ENCODE measurements at regions not wholly inside any gene's neighbourhood (a gene's known extent, or its start where the extent isn't known, plus 50 kb on each side); places are given as distances from the start of the nearest gene placed in this dataset.

- DNase-seq (ENCODE audit: low read depth in 1 of 2, low spot score in 1 of 2), result no peak
- in situ Hi-C loops (cut with HindIII; ENCODE audit: low pct_unique_long_range_greater_than_20kb, low sequenced_read_pairs), result no loop called here
- no peak for TF ChIP-seq JUND (IDR thresholded peaks at IDR 0.05; ENCODE audit: low read depth)
These were observed 107.1 kb upstream of the KCNJ3 start for GRCh38 chr2:154591294-154591820.

DNA sequence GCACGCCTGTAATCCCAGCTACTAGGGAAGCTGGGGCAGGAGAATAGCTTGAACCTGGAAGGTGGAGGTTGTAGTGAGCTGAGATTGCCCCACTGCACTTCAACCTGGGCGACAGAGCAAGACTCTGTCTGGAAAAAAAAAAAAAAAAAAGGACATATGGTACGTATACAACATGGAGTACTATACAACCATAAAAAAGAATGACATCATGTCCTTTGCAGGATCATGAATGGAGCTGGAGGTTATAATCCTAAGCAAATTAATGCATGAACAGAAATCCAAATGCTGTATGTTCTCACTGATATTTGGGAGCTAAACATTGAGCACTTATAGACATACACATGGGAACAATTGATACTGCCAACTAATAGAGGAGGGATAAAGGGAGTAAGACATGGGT lies 99.3 kb upstream of the KCNJ3 start:
- in situ Hi-C loops (cut with HindIII; ENCODE audit: low pct_unique_long_range_greater_than_20kb, low sequenced_read_pairs), result no loop called here

DNA sequence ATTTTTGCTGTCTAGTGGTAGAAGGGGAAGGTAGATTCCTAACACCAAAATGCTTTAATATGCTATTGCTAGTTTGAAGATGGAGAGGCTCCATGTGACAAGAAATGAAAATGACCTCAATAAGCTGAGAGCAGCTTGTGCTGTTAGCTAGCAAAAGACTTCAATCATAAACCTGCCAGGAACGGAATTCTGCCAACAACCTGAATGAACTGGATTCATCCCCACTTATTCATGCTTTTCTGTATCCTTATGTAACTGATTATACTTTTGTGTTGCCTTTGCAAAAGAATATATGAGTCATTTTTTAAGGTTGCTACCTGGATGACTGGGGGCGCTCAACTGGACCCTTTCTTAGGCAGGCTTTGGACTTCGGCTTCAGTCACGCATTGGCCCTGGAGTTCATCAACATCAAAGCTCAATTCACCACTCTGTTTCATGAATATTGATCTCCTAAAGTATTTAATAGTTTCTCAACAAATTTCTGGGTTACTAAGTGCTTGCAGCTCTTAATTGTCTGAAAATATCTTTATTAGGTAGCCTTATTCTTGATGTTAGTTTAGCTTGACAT lies 97.5 kb upstream of the KCNJ3 start:
- in situ Hi-C loops (cut with HindIII; ENCODE audit: low pct_unique_long_range_greater_than_20kb, low sequenced_read_pairs), result no loop called here
- no peak for TF ChIP-seq JUND (IDR thresholded peaks at IDR 0.05; ENCODE audit: low read depth)
- DNase-seq (ENCODE audit: low read depth in 1 of 2, low spot score in 1 of 2), result no peak

More for the DNA sequence above, 99.3 kb upstream of the KCNJ3 start:
- TF ChIP-seq JUND (IDR thresholded peaks at IDR 0.05; ENCODE audit: low read depth), result no peak
- DNase-seq (ENCODE audit: low read depth in 1 of 2, low spot score in 1 of 2), result no peak

GRCh38 chr2:154603682-154604081 lies 94.8 kb upstream of the KCNJ3 start:
- no peak for DNase-seq (ENCODE audit: low read depth in 1 of 2, low spot score in 1 of 2)
- TF ChIP-seq JUND (IDR thresholded peaks at IDR 0.05; ENCODE audit: low read depth), result no peak
- in situ Hi-C loops (cut with HindIII; ENCODE audit: low pct_unique_long_range_greater_than_20kb, low sequenced_read_pairs), result no loop called here

- TF ChIP-seq JUND (IDR thresholded peaks at IDR 0.05; ENCODE audit: low read depth), result no peak
- in situ Hi-C loops (cut with HindIII; ENCODE audit: low pct_unique_long_range_greater_than_20kb, low sequenced_read_pairs), result no loop called here
- DNase-seq (ENCODE audit: low read depth in 1 of 2, low spot score in 1 of 2), result no peak
These were observed 90.1 kb upstream of the KCNJ3 start for GRCh38 chr2:154608438-154608837.

- in situ Hi-C loops (cut with HindIII; ENCODE audit: low pct_unique_long_range_greater_than_20kb, low sequenced_read_pairs), result no loop called here
- TF ChIP-seq JUND (IDR thresholded peaks at IDR 0.05; ENCODE audit: low read depth), result no peak
- DNase-seq (ENCODE audit: low read depth in 1 of 2, low spot score in 1 of 2), result no peak
These were observed 83.6 kb upstream of the KCNJ3 start for GRCh38 chr2:154614906-154615305.

GRCh38 chr2:154616659-154617058 lies 81.8 kb upstream of the KCNJ3 start:
- in situ Hi-C loops (cut with HindIII; ENCODE audit: low pct_unique_long_range_greater_than_20kb, low sequenced_read_pairs), result no loop called here
- TF ChIP-seq JUND (IDR thresholded peaks at IDR 0.05; ENCODE audit: low read depth), result no peak

GRCh38 chr2:154620471-154620870 lies 78.0 kb upstream of the KCNJ3 start:
- TF ChIP-seq JUND (IDR thresholded peaks at IDR 0.05; ENCODE audit: low read depth), result no peak
- DNase-seq (ENCODE audit: low read depth in 1 of 2, low spot score in 1 of 2), result no peak
- in situ Hi-C loops (cut with HindIII; ENCODE audit: low pct_unique_long_range_greater_than_20kb, low sequenced_read_pairs), result no loop called here

More at GRCh38 chr2:154616659-154617058, 81.8 kb upstream of the KCNJ3 start:
- no peak for DNase-seq (ENCODE audit: low read depth in 1 of 2, low spot score in 1 of 2)

- no peak for TF ChIP-seq JUND (IDR thresholded peaks at IDR 0.05; ENCODE audit: low read depth)
- in situ Hi-C loops (cut with HindIII; ENCODE audit: low pct_unique_long_range_greater_than_20kb, low sequenced_read_pairs), result no loop called here
- DNase-seq (ENCODE audit: low read depth in 1 of 2, low spot score in 1 of 2), result peak; percentile 3 to 65
These were observed 74.7 kb upstream of the KCNJ3 start for GRCh38 chr2:154623819-154624218.

- no peak for TF ChIP-seq JUND (IDR thresholded peaks at IDR 0.05; ENCODE audit: low read depth)
- DNase-seq (ENCODE audit: low read depth in 1 of 2, low spot score in 1 of 2), result no peak
- in situ Hi-C loops (cut with HindIII; ENCODE audit: low pct_unique_long_range_greater_than_20kb, low sequenced_read_pairs), result no loop called here
These were observed 61.0 kb upstream of the KCNJ3 start for GRCh38 chr2:154637456-154637855.

- DNase-seq (ENCODE audit: low read depth in 1 of 2, low spot score in 1 of 2), result no peak
- in situ Hi-C loops (cut with HindIII; ENCODE audit: low pct_unique_long_range_greater_than_20kb, low sequenced_read_pairs), result no loop called here
- no peak for TF ChIP-seq JUND (IDR thresholded peaks at IDR 0.05; ENCODE audit: low read depth)
These were observed 59.7 kb upstream of the KCNJ3 start for GRCh38 chr2:154638783-154639182.

DNA sequence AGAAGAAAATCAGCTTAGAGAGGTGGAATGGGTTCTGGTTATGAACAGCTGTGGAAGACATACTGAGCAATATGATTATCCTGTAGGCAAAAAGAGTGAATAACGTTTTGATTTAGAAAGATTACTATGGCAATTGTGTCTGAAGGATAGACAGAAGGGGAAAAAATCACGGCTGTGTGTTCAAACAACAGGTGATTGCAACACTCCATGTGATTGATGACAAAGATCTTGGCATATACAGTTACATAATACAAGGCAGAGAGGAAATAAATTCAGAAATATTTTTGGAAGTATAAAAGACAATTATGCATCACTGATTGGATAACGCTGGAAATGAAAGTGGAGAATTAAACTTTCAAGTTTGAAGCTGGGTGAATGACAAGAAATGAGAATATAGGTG lies 58.5 kb upstream of the KCNJ3 start:
- TF ChIP-seq JUND (IDR thresholded peaks at IDR 0.05; ENCODE audit: low read depth), result no peak
- DNase-seq (ENCODE audit: low read depth in 1 of 2, low spot score in 1 of 2), result no peak
- in situ Hi-C loops (cut with HindIII; ENCODE audit: low pct_unique_long_range_greater_than_20kb, low sequenced_read_pairs), result no loop called here
